HepG2 (cell line): ENCODE measurements at regions not wholly inside any gene's neighbourhood (a gene's known extent, or its start where the extent isn't known, plus 50 kb on each side); places are given as distances from the start of the nearest gene placed in this dataset.

Source experiments
- ATAC-seq: fragments of 200-7000 bp; cut with Tn5 transposase; 3 replicates; pipeline ENCODE4 v1.9.1; 2020; ENCODE audit warnings: mild to moderate bottlenecking, moderate library complexity
- BruUV-seq: library from RNA; stranded (reverse); fragments of 400-500 nt; replicated peaks from 2 replicates; lab custom pipeline; 2021; lab: Mats Ljungman, UMichigan
- CTCF ChIA-PET: fragments of 300-600 bp; formaldehyde crosslinking; extraction: SDS; loops from one replicate; lab custom pipeline; 2021; ENCODE audit warnings: low total read pairs, inconsistent platforms, low intra/inter-chr PET ratio; lab: Yijun Ruan, JAX
- POLR2A ChIA-PET: fragments of 350-600 bp; sonication (Branson Sonifier 250); formaldehyde crosslinking; loops from one replicate; lab custom pipeline; 2020; ENCODE audit warnings: antibody characterized with exemption, inconsistent platforms; lab: Yijun Ruan, JAX
- DNase-seq: peaks from one replicate; pipeline ENCODE4 v3.0.0-alpha.2; 2015; ENCODE audit warnings: low spot score
- FAIRE-seq: peaks from 3 replicates; lab custom pipeline; 2011; peaks lifted over from hg19 to GRCh38; lab: Jason Lieb, UNC
- H2AFZ ChIP-seq: one replicate; pipeline ENCODE4 v1.6.1; 2011; ENCODE audit warnings: low read length, inconsistent platforms
- H3K27ac ChIP-seq: fragments of 300-600 bp; 3 replicates; pipeline ENCODE4 v1.8.0; 2011; ENCODE audit warnings: mixed run types, mild to moderate bottlenecking, mixed read lengths, low read length, inconsistent platforms; ENCODE audit not compliant: insufficient read depth; ENCODE audit errors: extremely low read length
- H3K27me3 ChIP-seq, 2 experiments: fragments of 200-600 bp in 1 of 2; 2 replicates in 1 of 2; 3 replicates in 1 of 2; pipeline versions ENCODE4 v1.6.0 to v1.8.0; 2011; ENCODE audit warnings: low read length in 2 of 2, mild to moderate bottlenecking in 2 of 2, moderate library complexity in 2 of 2, inconsistent platforms in 1 of 2; ENCODE audit not compliant: insufficient read depth in 2 of 2, control insufficient read depth in 1 of 2
- H3K36me3 ChIP-seq, 2 experiments: fragments of 200-600 bp in 1 of 2; replicated peaks in 1 of 2; 2 replicates in 1 of 2; 3 replicates in 1 of 2; pipeline versions ENCODE4 v1.5.1 to v1.8.0; 2011; ENCODE audit warnings: low read length in 2 of 2, inconsistent platforms in 1 of 2; ENCODE audit not compliant: insufficient read depth in 2 of 2, control insufficient read depth in 1 of 2
- H3K4me1 ChIP-seq: 2 replicates; pipeline ENCODE4 v1.5.1; 2012; ENCODE audit warnings: low read length, inconsistent platforms; ENCODE audit not compliant: insufficient read depth
- H3K4me2 ChIP-seq: 2 replicates; pipeline ENCODE4 v1.6.0; 2011; ENCODE audit warnings: low read depth, low read length, inconsistent platforms
- H3K4me3 ChIP-seq, 3 experiments: fragments of 200-600 bp in 1 of 3; sonication (generic), shearing (Covaris generic) in 1 of 3; replicated peaks in 1 of 3; 2 replicates each; pipeline ENCODE4 v1.5.1; 2011 to 2016; ENCODE audit warnings: low read length in 3 of 3, inconsistent platforms in 2 of 3, low read depth in 2 of 3, mild to moderate bottlenecking in 2 of 3, control low read depth in 1 of 3, mixed read lengths in 1 of 3; ENCODE audit not compliant: insufficient read depth in 1 of 3
- H3K79me2 ChIP-seq: one replicate; pipeline ENCODE4 v1.6.1; 2011; ENCODE audit warnings: low read length, inconsistent platforms; ENCODE audit not compliant: insufficient read depth
- H3K9ac ChIP-seq: 2 replicates; pipeline ENCODE4 v1.6.0; 2011; ENCODE audit warnings: mild to moderate bottlenecking, low read depth, low read length, inconsistent platforms; ENCODE audit not compliant: insufficient read depth
- H3K9me3 ChIP-seq: 2 replicates; pipeline ENCODE4 v1.5.1; 2012; ENCODE audit warnings: mild to moderate bottlenecking, low read length
- H4K20me1 ChIP-seq: 2 replicates; pipeline ENCODE4 v1.6.0; 2011; ENCODE audit warnings: inconsistent platforms, mild to moderate bottlenecking, low read length, moderate library complexity; ENCODE audit not compliant: insufficient read depth
- GTF3A ChIP-seq: sonication (generic); formaldehyde crosslinking; conservative IDR thresholded peaks from 2 replicates; pipeline ENCODE4 v1.4.0; 2020; ENCODE audit warnings: mild to moderate bottlenecking, missing genetic modification reagents
- KLF6 ChIP-seq: IDR thresholded peaks from 2 replicates; pipeline ENCODE4 v1.8.0; 2016; ENCODE audit warnings: missing biosample characterization, missing genetic modification reagents
- MTF2 ChIP-seq: sonication (generic); formaldehyde crosslinking; IDR thresholded peaks from 2 replicates; pipeline ENCODE4 v1.5.0; 2020; ENCODE audit warnings: missing genetic modification reagents, borderline replicate concordance
- MXD4 ChIP-seq: IDR thresholded peaks from 2 replicates; pipeline ENCODE4 v1.6.1; 2016; ENCODE audit warnings: mild to moderate bottlenecking, missing biosample characterization, missing genetic modification reagents
- NAIF1 ChIP-seq: sonication (generic); formaldehyde crosslinking; IDR thresholded peaks from 2 replicates; pipeline ENCODE4 v1.5.0; 2020; ENCODE audit warnings: mild to moderate bottlenecking, missing genetic modification reagents, borderline replicate concordance
- RBM39 ChIP-seq: fragments of 200-400 bp; formaldehyde crosslinking; IDR thresholded peaks from one replicate; pipeline ENCODE4 v1.6.1; 2018; ENCODE audit warnings: antibody characterized with exemption, mild to moderate bottlenecking, low read depth, low read length; ENCODE audit not compliant: poor library complexity, severe bottlenecking
- SNAPC5 ChIP-seq: sonication (generic); formaldehyde crosslinking; IDR thresholded peaks from 2 replicates; pipeline ENCODE4 v1.8.1; 2023; ENCODE audit warnings: mild to moderate bottlenecking, missing genetic modification reagents, borderline replicate concordance
- SRSF1 ChIP-seq: fragments of 200-400 bp; formaldehyde crosslinking; optimal IDR thresholded peaks from 2 replicates; pipeline ENCODE3; 2017; ENCODE audit warnings: mild to moderate bottlenecking, low read depth, low read length, moderate library complexity
- TBL1XR1 ChIP-seq: fragments of 150-350 bp; IDR thresholded peaks from 2 replicates; pipeline ENCODE4 v1.6.1; 2014; ENCODE audit warnings: borderline replicate concordance, low read length; ENCODE audit not compliant: partially characterized antibody
- TGIF2 ChIP-seq: IDR thresholded peaks from 2 replicates; pipeline ENCODE4 v1.6.1; 2016; ENCODE audit warnings: control low read depth, missing compliant biosample characterization
- TOPORS ChIP-seq: sonication (generic); formaldehyde crosslinking; IDR thresholded peaks from 2 replicates; pipeline ENCODE4 v1.8.0; 2023; ENCODE audit warnings: mild to moderate bottlenecking, missing genetic modification reagents
- ZBTB10 ChIP-seq: sonication (generic); formaldehyde crosslinking; IDR thresholded peaks from 2 replicates; pipeline ENCODE4 v1.4.0; 2020; ENCODE audit warnings: missing genetic modification reagents, borderline replicate concordance
- ZFX ChIP-seq: sonication (generic); formaldehyde crosslinking; IDR thresholded peaks from 2 replicates; pipeline ENCODE4 v1.4.0; 2020; ENCODE audit warnings: mild to moderate bottlenecking, low read depth, missing genetic modification reagents, moderate library complexity
- ZNF382 ChIP-seq: sonication (generic); formaldehyde crosslinking; IDR thresholded peaks from 2 replicates; pipeline ENCODE4 v1.5.0; 2020; ENCODE audit warnings: missing genetic modification reagents, mild to moderate bottlenecking, borderline replicate concordance
- ZNF441 ChIP-seq: sonication (generic); formaldehyde crosslinking; IDR thresholded peaks from 2 replicates; pipeline ENCODE4 v1.7.0; 2021; ENCODE audit warnings: missing genetic modification reagents, borderline replicate concordance
- ZNF451 ChIP-seq: sonication (generic); formaldehyde crosslinking; IDR thresholded peaks from 2 replicates; pipeline ENCODE4 v1.5.0; 2020; ENCODE audit warnings: mild to moderate bottlenecking, missing genetic modification reagents
- ZNF512B ChIP-seq: sonication (generic); formaldehyde crosslinking; IDR thresholded peaks from 2 replicates; pipeline ENCODE4 v1.5.1; 2020; ENCODE audit warnings: missing genetic modification reagents, mild to moderate bottlenecking, borderline replicate concordance
- ZNF672 ChIP-seq: sonication (generic); formaldehyde crosslinking; IDR thresholded peaks from 2 replicates; pipeline ENCODE4 v1.8.1; 2022; ENCODE audit warnings: missing genetic modification reagents
- ZNF747 ChIP-seq: sonication (generic); formaldehyde crosslinking; IDR thresholded peaks from 2 replicates; pipeline ENCODE4 v1.8.1; 2023; ENCODE audit warnings: missing genetic modification reagents, mild to moderate bottlenecking, borderline replicate concordance
- WGBS: methylation state at CpG from one replicate; pipeline ENCODE4 v1.1.6; 2017; ENCODE audit warnings: low lambda C conversion rate; 5-methylcytosine and 5-hydroxymethylcytosine counted together
- in situ Hi-C: cut with HindIII; loops from 2 replicates; pipeline ENCODE4 v1.10.0; 2017; ENCODE audit warnings: low pct_unique_long_range_greater_than_20kb; ENCODE audit not compliant: extremely low pct_ligation_motif_present
- intact Hi-C: fragments of 100-400 bp; cut with micrococcal nuclease; formaldehyde crosslinking; loops from one replicate; pipeline ENCODE4 v1.10.0; 2022; ENCODE audit not compliant: unreplicated experiment

GRCh38 chr16:72725643-72726042 lies 322.3 kb downstream of the ZFHX3 start:
- DNase-seq (no peak), ATAC-seq (no peak), FAIRE-seq (no peak)
- intact Hi-C loops: no loop called here
- H3K9ac ChIP-seq: no peak overlapping the region
- H2AFZ ChIP-seq: no peak overlapping the region
- ChIA-PET CTCF (no interaction called here), POLR2A (no interaction called here)
- in situ Hi-C loops: no loop called here
- H3K4me3 ChIP-seq: no peak overlapping the region
- H3K36me3 ChIP-seq: no peaks in the 10 kb centered on the region
- no peaks in the 10 kb centered on the region for H3K4me1 ChIP-seq
- H4K20me1 ChIP-seq: no peaks in the 10 kb centered on the region
- 87% methylated on average over 2 of the region's 2 CpGs for WGBS
- H3K79me2 ChIP-seq: no peaks in the 10 kb centered on the region
- BruUV-seq: no TSS peak
- no peaks in the 10 kb centered on the region for H3K9me3 ChIP-seq
- no peaks in the 10 kb centered on the region for H3K27me3 ChIP-seq
- H3K27ac ChIP-seq: no peak overlapping the region
- no peak overlapping the region for H3K4me2 ChIP-seq
- no peak for TF ChIP-seq TOPORS (CRISPR knock-in tag)
- no peak for TF ChIP-seq ZNF672
- no peak for TF ChIP-seq TBL1XR1
- TF ChIP-seq TGIF2 (CRISPR knock-in tag): no peak
- TF ChIP-seq ZNF451 (CRISPR knock-in tag): no peak
- no peak for TF ChIP-seq ZNF441 (CRISPR knock-in tag)
- TF ChIP-seq SRSF1: no peak
- TF ChIP-seq ZNF512B: no peak
- no peak for TF ChIP-seq ZNF382 (CRISPR knock-in tag)
- no peak for TF ChIP-seq ZNF747 (CRISPR knock-in tag)
- TF ChIP-seq ZBTB10: no peak
- TF ChIP-seq SNAPC5 (CRISPR knock-in tag): no peak
- no peak for TF ChIP-seq NAIF1 (CRISPR knock-in tag)
- TF ChIP-seq RBM39: no peak
- no peak for TF ChIP-seq ZFX
- TF ChIP-seq GTF3A: no peak
- TF ChIP-seq KLF6 (CRISPR knock-in tag): no peak
- TF ChIP-seq MTF2 (CRISPR knock-in tag): no peak
- TF ChIP-seq MXD4 (CRISPR knock-in tag): no peak
